RWPE1 (cell line): ENCODE measurements at regions not wholly inside any gene's neighbourhood (a gene's known extent, or its start where the extent isn't known, plus 50 kb on each side); places are given as distances from the start of the nearest gene placed in this dataset.
"Not testable (repeated sequence)": the region's sequence is repeated elsewhere in the genome, so short reads cannot be mapped to it uniquely, and the experiment has no call there.

Experiments used
- CTCF ChIA-PET: fragments of 350-600 bp; sonication (Branson Sonifier 250); formaldehyde crosslinking; extraction: SDS; loops from one replicate; lab custom pipeline; 2021; lab: Yijun Ruan, JAX
- POLR2A ChIA-PET: fragments of 400-600 bp; formaldehyde crosslinking; extraction: SDS; loops from one replicate; lab custom pipeline; 2020; ENCODE audit warnings: antibody characterized with exemption; ENCODE audit not compliant: low non-redundant PET; lab: Yijun Ruan, JAX
- DNase-seq: peaks from one replicate; pipeline ENCODE4 v3.0.0; 2012; ENCODE audit warnings: low spot score
- H3K27ac ChIP-seq: fragments of 450-650 bp; 2 replicates; pipeline ENCODE4 v1.5.1; 2017
- CTCF ChIP-seq: fragments of 450-650 bp; conservative IDR thresholded peaks from 2 replicates; pipeline ENCODE4 v1.5.1; 2017; ENCODE audit warnings: low read depth, mild to moderate bottlenecking

GRCh38 chr4:42282081-42282901 is 115.0 kb upstream of the SHISA3 start:
- ChIA-PET CTCF (interaction anchor here (0.6 to 1.0 kb wide), 5 partner anchors 11 to 239 kb away, joined by 3 to 7 read pairs (median 4); no protein-coding TSS in a partner anchor), POLR2A (no interaction called here)
- peak; percentile 71 for TF ChIP-seq CTCF
- no peak overlapping the region for H3K27ac ChIP-seq
- peak; percentile 63 for DNase-seq

- CTCF ChIA-PET = interaction anchor here (0.5 to 0.6 kb wide), 2 partner anchors 89 to 226 kb away, joined by 4 to 6 read pairs; no protein-coding TSS in a partner anchor
- no peak for TF ChIP-seq CTCF
- no peak for DNase-seq
- no peak overlapping the region for H3K27ac ChIP-seq
- POLR2A ChIA-PET = no interaction called here
These were observed 113.3 kb upstream of the SHISA3 start for GRCh38 chr4:42284030-42284429.

GRCh38 chr4:42288876-42289275 is 108.4 kb upstream of the SHISA3 start:
- POLR2A ChIA-PET, DNase-seq, CTCF ChIA-PET, H3K27ac ChIP-seq: not testable (repeated sequence)

DNA sequence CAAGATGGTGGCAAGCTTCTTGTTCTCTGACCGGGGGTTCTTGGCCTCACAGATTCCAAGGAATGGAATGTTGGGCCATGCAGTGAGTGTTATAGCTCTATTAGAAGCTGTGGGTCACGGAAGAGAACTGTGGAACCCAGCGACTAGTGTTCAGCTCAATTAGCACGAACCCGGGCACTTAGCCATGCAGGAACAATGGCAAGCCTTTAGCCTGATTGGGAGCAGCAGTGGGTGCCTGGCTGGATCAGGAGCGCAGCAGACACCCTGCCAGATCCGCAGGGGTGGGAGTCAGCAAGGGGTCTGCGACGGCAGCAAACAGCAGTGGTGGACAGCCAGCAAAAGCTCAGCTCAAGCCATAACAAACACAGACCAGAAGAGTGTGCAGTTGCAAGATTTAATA is 105.1 kb upstream of the SHISA3 start:
- DNase-seq, H3K27ac ChIP-seq, CTCF ChIA-PET, POLR2A ChIA-PET: not testable (repeated sequence)

- no peak for DNase-seq
- ChIA-PET POLR2A (no interaction called here), CTCF (interaction anchor here (0.6 kb wide), 2 partner anchors 9 to 713 kb away, joined by 3 read pairs; no protein-coding TSS in a partner anchor)
- TF ChIP-seq CTCF = no peak
- no peak overlapping the region for H3K27ac ChIP-seq
These were observed 103.1 kb upstream of the SHISA3 start for GRCh38 chr4:42293967-42294813.

DNA sequence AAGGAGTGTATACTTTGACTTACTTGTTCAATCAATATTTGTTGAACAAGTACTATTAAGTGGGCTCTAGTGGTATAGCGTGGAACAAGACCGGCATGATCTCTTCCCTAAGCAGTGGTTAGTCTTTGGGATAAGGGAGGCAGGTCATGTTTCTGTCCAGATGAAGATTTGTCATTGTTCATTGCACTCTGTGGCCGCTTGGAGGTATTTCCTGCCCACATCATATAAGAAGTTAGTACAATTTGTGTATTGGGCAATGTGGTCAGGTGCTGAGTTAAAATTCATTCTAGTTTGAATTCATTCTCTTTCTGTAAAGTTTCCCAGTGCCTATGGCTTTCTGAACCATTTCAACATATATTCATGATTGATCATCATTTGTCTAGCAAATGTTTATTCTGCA is 101.1 kb upstream of the SHISA3 start:
- no peak for DNase-seq
- no peak overlapping the region for H3K27ac ChIP-seq
- TF ChIP-seq CTCF = no peak
- ChIA-PET POLR2A (no interaction called here), CTCF (no interaction called here)

DNA sequence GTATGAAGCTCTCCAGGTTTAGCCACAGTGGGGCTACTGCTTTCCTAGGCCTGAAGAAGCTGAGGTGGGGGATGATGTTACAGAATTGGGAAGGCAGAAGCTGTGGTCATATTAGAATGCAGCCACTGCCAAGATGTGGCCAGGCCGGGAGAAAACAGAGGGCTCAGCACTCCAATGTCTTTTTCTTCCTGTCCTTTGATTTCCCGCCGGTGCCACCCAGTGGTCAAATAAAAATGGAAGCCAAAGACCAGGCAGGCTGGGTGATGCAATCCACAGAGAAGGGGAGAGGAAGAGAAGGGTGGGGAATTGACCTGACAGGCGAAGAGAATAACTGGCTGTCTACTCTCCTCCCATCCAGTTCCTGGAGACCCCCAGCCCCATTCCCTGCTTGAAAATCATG is 94.9 kb upstream of the SHISA3 start:
- H3K27ac ChIP-seq = no peak overlapping the region
- peak; percentile 25; the same call in 1 of the 2 replicates for TF ChIP-seq CTCF
- CTCF ChIA-PET = no interaction called here
- DNase-seq = peak; percentile 20
- POLR2A ChIA-PET = no interaction called here
